Hematopoietic multipotent progenitor cell treated with erythropoietin and hydrocortisone succinate and interleukin-3 and kit ligand, for 15 days (in vitro differentiated cells): ENCODE measurements at regions not wholly inside any gene's neighbourhood (a gene's known extent, or its start where the extent isn't known, plus 50 kb on each side); places are given as distances from the start of the nearest gene placed in this dataset.
A peak's percentile ranks its signal among the peaks of the same experiment; 100 is the strongest.

Experiments
- DNase-seq: peaks from one replicate; pipeline ENCODE4 v3.0.0-alpha.2; 2015; ENCODE audit warnings: low spot score

DNA sequence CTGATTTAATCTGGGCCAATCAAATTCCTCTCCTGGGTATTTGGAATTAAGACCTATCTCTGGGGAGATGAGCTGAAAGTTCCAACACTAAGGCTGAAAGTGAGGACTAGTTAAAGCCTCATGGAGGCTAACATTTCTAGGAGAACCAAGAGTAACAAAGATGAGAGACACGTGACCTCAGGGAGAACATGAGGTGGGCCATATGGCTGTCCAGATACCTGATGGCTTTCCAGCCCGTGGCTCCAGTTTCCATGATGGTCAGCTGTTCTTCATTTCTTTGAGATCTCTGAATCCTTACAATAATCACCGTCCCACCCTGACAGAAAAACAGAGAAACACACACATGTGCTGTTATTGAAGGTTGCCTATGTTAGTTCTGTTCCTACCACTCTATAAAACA is 66.1 kb downstream of the LEPR start:
- DNase-seq, result no peak

DNA sequence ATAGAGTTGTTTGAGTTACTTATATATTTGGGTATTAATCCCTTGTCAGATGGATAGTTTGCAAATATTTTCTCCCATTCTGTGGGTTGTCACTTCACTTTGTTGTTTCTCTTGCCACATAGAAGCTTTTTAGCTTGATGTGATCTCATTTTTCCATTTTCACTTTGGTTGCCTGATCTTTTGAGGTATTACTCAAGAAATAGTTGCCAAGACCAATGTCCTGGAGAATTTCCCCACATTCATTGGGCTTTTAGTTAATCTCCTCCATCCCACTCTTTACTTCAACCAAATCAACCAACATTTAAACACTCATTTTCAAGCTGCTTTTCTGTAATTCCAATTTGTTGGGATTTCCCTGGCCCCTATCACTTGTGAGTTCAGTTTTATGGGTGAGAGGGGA is 69.0 kb downstream of the LEPR start:
- no peak for DNase-seq

DNA sequence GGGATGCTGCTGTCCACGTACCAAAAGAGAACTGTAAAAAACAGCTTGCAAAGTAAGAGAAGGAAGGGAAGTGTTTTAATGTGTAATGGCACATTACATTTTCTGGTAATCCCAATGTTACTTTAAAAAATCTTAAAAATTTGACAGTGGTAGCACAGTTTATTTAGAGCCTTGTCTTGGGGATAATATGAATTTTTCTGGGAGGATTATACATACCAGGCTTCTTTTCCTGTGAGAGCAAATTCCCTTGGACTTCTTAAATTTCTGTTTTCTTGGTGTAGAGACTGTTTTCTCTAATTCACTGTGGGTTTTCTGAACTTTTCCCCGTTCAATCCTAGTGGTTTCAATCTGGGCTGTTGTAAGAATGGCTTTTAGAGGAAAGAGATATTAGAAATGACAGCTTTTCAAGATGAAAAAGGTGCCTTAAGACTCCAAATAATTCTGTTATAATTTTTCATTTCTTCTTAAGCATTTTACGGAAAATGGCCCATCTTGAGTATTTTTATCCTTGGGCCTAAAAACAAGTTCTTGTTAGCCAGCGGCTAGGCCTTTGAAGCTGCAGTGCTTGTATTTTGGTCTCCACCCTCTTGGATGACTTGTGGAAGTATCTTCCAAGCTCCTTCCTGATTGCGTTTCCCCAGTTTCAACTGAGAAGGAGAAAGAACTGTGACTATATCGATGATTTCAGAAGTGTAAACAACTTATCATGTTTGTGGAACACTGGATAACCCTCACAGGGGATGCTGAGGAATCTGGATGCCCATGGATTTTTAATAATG is 70.0 kb downstream of the LEPR start:
- DNase-seq, result no peak

DNA sequence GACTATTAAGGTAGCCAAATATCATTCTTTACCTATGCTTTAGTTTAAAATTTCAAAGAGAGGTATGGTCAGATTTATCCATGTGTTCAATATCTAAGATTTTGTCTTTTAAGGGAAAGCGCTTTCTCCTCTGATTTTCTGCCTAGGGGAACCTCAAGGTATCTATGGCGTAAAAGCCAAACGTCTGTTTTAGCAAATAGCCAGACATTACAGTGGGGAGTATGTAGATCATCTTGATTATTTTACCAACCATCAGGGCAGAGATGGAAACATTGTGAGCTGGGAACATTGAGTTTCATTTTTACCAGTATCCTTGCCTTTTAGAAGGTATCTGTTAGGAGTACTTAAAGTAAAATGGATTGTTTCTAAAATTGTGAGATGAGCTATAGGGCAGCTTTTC is 71.0 kb downstream of the LEPR start:
- no peak for DNase-seq

DNA sequence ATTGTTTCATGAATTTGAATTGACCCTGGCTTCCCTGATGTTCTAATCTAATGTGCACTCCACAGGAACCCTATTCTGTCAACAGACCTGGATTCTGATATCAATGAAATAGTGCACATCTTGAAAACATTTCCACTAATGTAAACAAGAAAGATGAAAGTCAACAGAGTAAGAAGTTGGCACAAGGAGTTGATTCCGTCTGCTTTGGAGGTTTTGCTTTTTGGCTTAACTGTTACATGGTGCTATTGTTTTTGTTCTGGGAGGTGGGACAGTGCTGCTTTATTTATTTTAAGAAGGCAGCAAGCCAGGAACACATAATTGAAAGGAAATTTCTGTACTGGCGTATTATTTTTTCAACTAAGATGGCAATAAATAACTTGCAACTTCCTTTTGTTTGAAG is 73.3 kb downstream of the LEPR start:
- DNase-seq, result no peak

DNA sequence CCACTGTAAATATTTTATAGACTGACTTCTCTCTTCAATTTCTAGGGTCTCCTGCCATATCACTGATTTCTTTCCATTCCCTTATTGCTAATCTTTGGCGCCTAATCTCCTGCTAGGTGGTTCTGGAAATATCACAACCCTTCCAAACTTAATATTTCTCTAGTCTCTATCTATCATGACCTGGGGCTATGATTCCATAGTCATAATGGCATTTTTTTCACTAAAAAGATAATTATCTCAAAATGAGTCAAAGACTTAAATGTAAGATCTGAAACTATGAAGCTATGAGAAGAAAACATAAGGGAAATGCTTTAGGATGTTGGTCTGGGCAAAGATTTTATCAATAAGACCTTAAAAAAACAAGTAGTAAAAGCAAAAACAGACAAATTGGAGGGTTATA is 74.2 kb downstream of the LEPR start:
- DNase-seq, result no peak

DNA sequence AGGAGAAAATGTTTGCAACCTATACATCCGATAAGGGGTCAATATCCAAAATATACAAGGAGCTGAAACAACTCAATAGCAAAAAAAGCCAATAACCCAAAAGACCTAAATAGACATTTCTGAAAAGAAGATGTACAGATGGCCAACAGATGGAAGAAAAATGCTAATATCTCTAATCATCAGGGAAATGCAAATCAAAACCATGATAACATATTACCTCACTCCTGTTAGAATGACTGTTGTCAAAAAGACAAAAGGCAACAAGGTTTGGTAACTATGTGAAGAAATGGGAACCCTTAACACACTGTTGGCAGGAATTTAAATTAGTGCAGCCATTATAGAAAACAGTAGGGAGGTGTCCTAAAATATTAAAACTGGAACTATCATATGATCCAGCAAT is 74.7 kb downstream of the LEPR start:
- DNase-seq, result no peak

DNA sequence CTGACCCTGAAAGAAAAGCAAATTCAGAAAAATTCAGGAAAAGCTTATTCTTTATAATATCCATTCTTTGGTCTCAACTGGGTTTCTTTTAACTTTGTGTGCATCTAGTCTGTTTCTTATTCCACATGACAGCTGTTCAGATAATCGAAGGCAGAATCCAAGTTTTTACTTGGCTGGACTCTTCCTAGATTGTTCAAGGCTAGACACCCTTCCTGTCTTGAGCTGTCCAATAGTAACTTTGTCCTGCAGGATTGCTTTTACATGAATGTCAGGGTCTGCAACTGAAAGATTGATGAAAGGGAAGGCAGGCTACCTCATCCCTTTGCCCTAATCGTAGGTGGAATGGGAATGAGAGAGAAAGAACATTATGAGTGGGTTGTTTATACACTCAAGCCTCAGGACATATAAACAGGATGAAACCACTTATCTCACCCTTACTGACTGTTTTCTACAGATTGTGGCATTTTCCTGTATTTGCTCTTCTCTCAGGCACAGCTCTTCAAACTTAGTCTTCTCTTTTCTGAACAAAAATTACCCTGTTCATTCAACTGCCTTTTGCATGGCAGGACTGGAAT is 76.9 kb downstream of the LEPR start:
- DNase-seq, result no peak

DNA sequence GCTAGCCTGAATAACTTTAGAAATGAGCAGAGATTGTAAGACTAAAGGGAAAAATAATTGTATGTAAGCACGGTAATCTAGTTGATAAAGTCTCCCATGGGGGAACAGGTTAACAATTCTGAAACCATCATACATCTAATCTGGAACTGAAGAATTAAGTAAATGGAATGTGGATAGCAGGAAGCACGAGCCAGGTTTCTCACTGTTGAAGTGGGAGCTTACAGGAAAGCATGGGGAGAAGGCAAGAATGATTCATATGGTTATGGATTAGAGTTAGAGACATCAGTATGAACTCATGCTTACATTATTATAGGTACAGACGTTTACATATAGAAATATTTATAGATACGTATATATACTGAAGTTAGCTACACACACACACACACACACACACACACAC is 83.0 kb downstream of the LEPR start:
- no peak for DNase-seq

DNA sequence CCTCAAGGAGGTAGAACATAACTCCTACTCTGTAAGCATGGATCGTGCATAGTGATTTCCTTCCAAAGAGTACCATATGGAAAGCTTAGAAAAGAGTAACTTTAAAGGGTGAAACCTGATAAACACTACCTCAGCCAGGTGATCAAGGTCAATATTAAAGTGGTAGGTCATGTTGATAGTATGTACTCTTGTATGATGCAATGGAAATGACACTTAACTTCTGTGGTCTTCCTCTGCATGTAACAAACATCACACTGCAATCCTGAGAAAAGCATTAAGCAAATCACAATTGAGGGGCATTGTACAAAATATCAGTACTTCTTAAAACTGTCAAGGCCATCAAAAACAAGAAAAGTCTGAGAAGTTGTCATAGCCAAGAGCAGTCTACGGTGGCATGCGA is 83.8 kb downstream of the LEPR start:
- no peak for DNase-seq

DNA sequence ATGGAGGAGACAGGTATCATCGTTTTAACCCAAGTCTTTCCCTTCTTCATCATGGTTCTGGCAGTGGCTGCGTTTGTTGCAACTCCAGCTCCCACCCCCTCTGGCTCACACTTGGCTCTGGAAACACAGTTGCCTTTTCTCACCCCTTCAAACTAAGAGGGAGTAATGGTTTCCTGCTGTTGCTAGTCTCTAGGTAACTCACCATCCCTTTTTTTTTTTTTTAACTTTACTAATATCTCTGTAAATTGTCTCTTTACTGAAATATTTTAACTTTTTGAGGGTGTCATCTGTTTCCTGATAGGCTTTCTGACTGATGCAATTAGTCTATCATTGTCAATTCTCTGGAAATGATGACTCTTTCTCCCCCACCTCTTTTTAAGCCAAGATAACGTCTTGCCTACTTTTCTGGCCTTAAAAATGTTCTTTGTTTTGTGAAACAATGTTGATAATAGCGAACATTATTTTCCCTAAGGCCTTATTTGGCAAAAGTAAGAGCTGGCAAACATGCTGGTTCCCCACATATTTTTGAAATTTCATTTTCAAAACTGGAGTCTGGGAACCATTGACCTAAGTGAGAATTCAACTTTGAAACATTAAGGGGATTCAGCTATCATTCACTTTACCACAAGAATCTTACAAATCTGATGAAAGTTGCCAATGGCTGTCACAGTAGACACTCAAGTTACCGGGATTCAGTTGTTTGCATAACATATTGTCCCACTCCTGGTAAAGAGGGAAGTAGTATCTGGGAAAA is 85.3 kb downstream of the LEPR start:
- DNase-seq, result no peak

DNA sequence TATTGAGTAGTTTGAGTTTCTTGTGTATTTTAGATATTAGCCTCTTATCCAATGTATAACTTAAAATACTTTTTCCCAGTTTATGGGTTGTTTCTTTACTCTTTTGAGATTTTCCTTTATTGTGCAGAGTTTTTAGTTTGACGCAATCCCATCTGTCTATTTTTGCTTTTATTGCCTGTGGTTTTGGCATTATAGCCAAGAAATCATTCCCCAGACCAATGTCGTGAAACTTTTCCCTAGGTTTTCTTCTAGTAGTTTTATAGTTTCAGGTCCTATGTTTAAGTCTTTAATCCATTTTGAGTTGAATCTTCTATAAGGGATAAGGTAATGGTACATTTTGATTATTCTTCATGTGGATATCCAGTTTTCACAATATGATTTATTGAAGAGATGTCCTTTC is 87.6 kb downstream of the LEPR start:
- no peak for DNase-seq

DNA sequence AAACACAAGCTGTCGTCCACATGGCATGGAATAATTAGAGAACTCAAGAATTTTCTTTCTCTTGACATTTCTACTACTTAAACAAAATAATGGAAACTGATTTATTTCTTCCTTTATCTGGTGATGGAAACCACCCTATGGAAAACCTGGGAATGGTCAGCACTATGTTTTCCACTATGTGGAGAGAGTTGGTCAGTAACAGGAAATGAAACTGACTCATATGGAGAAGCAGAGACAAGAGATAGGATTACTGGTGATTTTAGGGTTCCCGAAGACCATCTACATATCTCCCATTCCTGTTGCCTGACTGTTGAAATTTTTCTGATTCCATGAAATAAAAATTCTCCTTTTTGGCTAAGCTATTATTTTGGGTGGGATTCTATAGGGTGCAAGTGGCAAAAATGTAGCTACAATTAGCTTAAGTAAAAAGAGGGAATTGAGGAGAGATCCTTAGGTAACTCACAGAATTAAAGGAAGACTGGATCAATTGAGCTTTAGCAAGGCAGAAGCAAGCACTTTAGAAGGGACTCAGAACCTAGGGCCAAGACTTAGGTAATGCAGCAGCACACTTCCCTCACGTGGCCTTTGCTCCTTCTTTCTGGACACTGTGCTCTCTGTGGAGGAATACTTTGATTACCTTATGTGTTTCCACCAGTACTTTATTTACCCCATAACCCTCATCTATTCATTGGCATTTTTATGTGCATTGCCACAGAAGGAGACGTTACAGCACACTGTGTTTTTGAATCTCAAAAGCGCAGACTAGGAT is 89.6 kb downstream of the LEPR start:
- no peak for DNase-seq

DNA sequence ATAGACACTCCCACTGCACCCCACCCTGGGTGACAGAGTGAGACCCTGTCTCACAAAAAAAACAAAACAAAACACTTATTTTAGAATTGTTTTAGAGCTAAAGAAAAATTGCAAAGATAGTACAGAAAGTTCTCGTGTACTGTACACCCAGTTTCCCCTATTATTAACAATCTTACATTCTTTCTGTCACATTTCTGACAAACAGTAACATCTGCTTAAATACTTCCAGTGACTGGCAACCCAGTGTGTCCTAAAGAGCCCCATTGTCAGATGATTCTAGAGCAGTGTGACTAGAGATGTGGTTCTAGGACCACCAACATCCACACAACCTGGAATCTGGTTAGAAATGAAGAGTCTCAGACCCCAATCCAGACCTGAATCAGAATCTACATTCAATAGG is 90.5 kb downstream of the LEPR start:
- no peak for DNase-seq

DNA sequence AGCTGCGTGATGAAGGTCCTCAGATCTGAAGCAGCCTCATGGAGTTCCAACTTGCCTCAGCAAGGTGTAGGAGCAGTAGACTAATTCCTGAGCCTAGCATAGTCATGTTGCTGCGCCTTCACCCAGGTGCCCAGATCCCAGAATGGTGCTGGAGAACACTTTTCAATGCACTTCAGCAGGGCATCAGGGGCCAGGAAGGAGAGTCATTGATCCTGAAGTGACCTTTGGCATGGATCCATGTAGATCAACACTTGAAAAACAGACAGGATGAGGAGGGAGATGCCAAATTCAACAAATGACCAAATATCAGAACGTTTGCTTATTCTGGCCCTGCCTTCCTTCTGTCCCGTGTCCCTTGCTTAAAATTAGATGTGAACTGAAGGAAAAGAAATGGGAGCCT is 91.9 kb downstream of the LEPR start:
- DNase-seq, result no peak

DNA sequence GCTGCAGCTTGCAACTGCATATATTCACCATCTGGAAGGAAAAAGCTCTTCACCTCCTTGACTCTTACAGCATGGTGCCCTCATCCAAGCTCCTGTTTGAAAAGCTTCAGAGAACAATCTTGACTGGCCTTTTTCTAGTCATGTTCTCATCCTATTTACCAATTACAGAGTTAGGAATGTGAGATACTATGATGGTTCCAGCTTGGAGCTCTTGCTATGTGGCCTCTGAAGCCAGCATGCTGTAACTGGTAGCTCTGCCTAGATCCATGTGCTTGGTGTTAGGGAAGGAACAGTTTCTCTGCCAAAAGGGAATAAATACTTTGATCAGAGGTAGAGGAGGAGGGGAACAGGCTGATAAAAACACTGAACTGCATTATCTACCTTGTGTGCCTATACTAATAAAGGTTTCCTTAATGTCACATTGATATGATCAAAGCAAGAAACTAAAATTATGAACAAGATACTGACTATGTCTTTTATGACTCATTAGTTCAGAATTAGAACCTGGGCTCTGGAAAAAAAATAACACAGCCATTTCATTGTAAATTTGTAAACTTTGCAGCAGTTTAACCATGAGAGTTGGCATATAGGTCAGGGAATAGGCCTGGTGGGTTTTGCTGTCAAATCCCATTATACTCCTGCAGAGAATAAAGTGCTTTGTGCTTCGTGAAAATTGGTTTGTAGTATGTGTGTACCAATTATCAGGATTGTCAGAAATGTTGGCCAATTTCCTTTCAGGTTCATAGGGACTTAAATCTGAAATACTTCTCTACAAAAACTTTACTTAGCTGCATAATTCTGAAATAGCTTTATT is 92.7 kb downstream of the LEPR start:
- DNase-seq, result no peak

DNA sequence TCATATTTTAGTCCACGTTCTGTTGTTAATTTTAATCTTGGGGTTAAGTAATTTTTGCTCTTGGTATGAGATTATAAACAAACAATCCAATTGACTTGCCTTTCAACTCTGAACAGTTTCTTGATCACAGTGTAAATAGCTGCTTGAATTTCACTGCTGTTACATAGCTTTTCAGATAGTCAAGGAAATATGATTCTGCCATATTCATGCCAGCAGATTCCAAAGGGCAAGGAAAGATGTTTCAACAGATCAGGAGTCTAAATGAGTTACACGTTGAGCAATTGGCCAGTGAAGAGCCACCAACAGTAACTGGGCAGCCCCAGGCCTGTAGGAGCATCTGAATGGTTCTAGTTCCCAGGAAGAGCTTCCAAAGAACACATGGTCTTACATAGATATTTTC is 93.6 kb downstream of the LEPR start:
- DNase-seq, result no peak

DNA sequence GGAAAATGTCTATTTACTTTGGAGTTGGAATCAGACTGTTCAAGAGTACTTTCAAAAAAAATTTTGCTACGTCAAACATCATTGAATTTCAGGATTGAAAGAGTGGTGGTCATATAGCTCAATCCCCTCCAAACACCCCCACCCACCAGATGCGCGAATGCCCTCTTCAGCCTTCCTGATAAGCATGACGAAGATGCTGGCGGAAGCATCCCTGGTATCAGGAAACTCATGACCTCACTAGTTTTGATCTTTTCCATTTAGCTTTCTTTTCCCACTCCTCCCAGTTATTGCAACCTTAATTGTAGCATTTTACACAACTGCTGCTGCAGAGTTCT is 104.4 kb downstream of the LEPR start:
- DNase-seq, result no peak

DNA sequence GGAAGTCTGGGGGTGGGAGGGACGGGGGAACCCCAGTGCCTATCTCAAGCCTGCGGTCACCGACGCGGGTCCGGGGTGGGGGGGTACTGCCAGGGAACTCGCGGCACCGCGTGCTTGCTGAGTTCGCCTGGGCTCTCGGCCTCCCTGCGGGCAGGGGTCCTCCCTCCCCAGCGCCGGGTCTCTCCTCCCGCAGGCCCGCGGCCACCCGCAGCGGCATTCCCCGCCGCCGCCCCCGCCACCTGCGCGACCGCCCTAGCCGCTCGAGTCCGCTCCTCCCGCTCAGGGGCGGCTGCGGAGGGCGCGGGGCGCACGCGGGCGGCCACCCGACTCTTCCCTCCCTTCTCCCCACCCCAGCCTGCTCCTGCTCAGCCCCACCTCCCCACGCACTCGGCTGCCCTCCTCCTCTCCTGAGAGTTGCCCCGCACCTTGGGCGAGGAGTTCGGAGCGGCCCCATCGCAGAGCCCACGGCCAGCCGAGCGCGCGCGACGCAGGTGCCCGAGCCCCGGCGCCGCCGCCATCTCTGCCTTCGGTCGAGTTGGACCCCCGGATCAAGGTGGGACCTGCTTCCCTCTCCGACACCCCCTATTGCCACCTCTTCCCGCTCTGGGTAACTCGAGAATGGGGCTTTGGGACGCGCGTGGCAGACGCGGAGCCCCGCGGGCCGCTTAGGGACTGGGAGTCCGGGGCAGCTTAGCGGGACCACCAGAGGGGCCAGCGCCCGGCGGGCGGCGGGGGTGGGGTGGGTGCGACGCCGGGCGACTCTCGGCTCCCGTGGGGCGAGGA is 105.0 kb downstream of the LEPR start:
- peak; percentile 24 for DNase-seq

DNA sequence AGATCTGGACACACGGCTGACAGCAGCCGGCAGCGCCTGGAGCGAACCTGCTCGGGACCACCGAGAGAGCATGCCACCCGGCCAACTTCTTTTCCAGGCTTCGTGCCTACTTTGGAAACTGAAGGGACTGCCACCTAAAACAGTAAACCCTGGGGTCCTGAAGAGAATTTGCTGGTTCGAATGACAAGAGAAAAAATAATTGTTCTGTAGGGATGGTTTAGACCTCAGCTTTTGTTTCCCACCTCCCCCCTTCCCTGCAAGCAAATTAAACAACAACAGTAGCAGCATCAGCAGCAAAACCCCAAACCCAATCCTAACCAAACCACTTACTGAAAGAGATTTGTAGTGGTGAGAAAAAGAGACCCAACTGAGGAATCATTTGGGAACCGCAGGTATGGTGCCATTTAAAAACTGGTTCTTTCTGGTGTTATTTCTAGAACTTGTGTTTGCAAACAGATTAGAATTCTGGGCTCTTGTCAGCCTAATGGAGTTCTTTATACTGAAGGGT is 105.6 kb downstream of the LEPR start:
- no peak for DNase-seq

DNA sequence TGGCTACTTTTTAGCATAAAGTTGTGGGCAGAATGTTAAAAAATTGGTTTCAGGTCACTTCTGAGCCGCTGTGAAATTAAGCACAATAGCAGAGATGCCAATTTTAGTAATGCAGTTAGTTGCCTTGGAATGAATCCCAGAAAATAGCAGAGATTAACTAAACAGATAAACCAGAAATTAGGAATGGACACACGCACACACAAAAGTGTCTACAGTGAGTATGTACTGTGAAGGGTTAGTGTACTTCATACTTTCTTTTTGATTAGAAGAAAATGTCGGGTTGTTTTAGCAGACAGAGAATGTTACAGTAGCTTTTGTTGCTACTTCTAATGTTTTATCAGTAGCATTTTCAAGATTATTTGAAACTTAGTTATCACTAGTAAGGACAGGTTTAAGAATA is 106.7 kb downstream of the LEPR start:
- DNase-seq, result peak; percentile 17
